Esophagus muscularis mucosa (tissue), 4 donors: ENCODE measurements at regions not wholly inside any gene's neighbourhood (a gene's known extent, or its start where the extent isn't known, plus 50 kb on each side); places are given as distances from the start of the nearest gene placed in this dataset.
"Not testable (repeated sequence)": the region's sequence is repeated elsewhere in the genome, so short reads cannot be mapped to it uniquely, and the experiment has no call there.

Experiments
- DNase-seq: peaks from one replicate; pipeline ENCODE4 v3.0.0-alpha.2; 2017; ENCODE audit errors: extremely low spot score
- H3K27ac ChIP-seq, 4 donors: fragments of 200-600 bp; sonication (generic); replicated peaks in 1 of 4; 1 replicate in 3 of 4; 2 replicates in 1 of 4; pipeline ENCODE4 v1.5.1; 2016 to 2019; ENCODE audit warnings: mild to moderate bottlenecking in 1 of 4
- H3K27me3 ChIP-seq, 4 donors: fragments of 200-600 bp; sonication (generic); one replicate each; pipeline versions ENCODE4 v1.5.1 to v1.6.0; 2016 to 2019
- H3K36me3 ChIP-seq, 4 donors: fragments of 200-600 bp; sonication (generic); one replicate each; pipeline ENCODE4 v1.5.1; 2016 to 2019
- H3K4me1 ChIP-seq, 4 donors: fragments of 200-600 bp; sonication (generic); one replicate each; pipeline ENCODE4 v1.5.1; 2016 to 2019
- H3K4me3 ChIP-seq, 4 donors: fragments of 200-600 bp; sonication (generic); 1 replicate in 2 of 4; 2 replicates in 2 of 4; pipeline ENCODE4 v1.5.1; 2016 to 2019; ENCODE audit warnings: mild to moderate bottlenecking in 4 of 4, moderate library complexity in 1 of 4
- H3K9me3 ChIP-seq, 4 donors: fragments of 200-600 bp; sonication (generic); 1 replicate in 3 of 4; 2 replicates in 1 of 4; pipeline ENCODE4 v1.5.1; 2016 to 2019
- CTCF ChIP-seq, 3 experiments: fragments of 200-600 bp in 2 of 3; fragments of 450-650 bp in 1 of 3; sonication (generic) in 2 of 3; IDR thresholded peaks; one replicate each; pipeline ENCODE4 v1.5.1; 2017 to 2019; ENCODE audit warnings: antibody characterized with exemption in 3 of 3, mild to moderate bottlenecking in 2 of 3, moderate library complexity in 1 of 3
- EP300 ChIP-seq: sonication (generic); formaldehyde crosslinking; IDR thresholded peaks from one replicate; pipeline ENCODE4 v1.6.1; 2017; ENCODE audit warnings: antibody characterized with exemption
- POLR2A ChIP-seq: fragments of 450-650 bp; IDR thresholded peaks from one replicate; pipeline ENCODE4 v1.6.1; 2017; ENCODE audit warnings: antibody characterized with exemption, moderate library complexity, mild to moderate bottlenecking, low read depth
- POLR2AphosphoS5 ChIP-seq, 2 donors: sonication (generic); formaldehyde crosslinking; IDR thresholded peaks; one replicate each; pipeline ENCODE4 v1.6.1; 2017; ENCODE audit warnings: antibody characterized with exemption in 2 of 2
- WGBS: methylation state at CpG from one replicate; pipeline ENCODE4 v1.1.5; 2018; 5-methylcytosine and 5-hydroxymethylcytosine counted together
- intact Hi-C: fragments of 100-400 bp; cut with DNase I; formaldehyde crosslinking; loops from one replicate; pipeline ENCODE4 v1.15.1; 2023

GRCh38 chr20:43404878-43405277 lies 52.8 kb upstream of the SRSF6 start:
- TF ChIP-seq POLR2AphosphoS5 (IDR thresholded peaks at IDR 0.05): no peak
- TF ChIP-seq CTCF (IDR thresholded peaks at IDR 0.05): no peak
- TF ChIP-seq EP300: no peak
- no peak for TF ChIP-seq POLR2A
- DNase-seq: peak; percentile 12
- intact Hi-C loops: no loop called here
- no peaks in the 10 kb centered on the region for H3K36me3 ChIP-seq
- no peaks in the 10 kb centered on the region for H3K4me1 ChIP-seq
- H3K4me3 ChIP-seq: no peak overlapping the region
- H3K9me3 ChIP-seq: peaks cover 0 to 20% (median 6%) of the 10 kb centered on the region in 4 donors
- H3K27me3 ChIP-seq: peaks cover 0 to 19% (median 0%) of the 10 kb centered on the region in 4 donors
- 31% methylated on average over 3 of the region's 3 CpGs for WGBS
- H3K27ac ChIP-seq: no peak overlapping the region

GRCh38 chr20:43400882-43401281 lies 56.8 kb upstream of the SRSF6 start:
- DNase-seq: peak; percentile 19
- WGBS: 84% methylated on average over 6 of the region's 6 CpGs
- intact Hi-C loops: not testable (repeated sequence)

GRCh38 chr20:43398676-43399324 lies 58.9 kb upstream of the SRSF6 start:
- no peak for TF ChIP-seq POLR2A
- no peak for TF ChIP-seq CTCF (IDR thresholded peaks at IDR 0.05)
- no peak for TF ChIP-seq EP300
- TF ChIP-seq POLR2AphosphoS5 (IDR thresholded peaks at IDR 0.05): no peak
- H3K27ac ChIP-seq: no peak overlapping the region
- peaks cover 0 to 3% (median 0%) of the 10 kb centered on the region in 4 donors for H3K9me3 ChIP-seq
- no peak overlapping the region for H3K4me3 ChIP-seq
- peaks cover 0 to 17% (median 0%) of the 10 kb centered on the region in 4 donors for H3K27me3 ChIP-seq
- H3K36me3 ChIP-seq: no peaks in the 10 kb centered on the region
- peak; percentile 78 for DNase-seq
- intact Hi-C loops: no loop called here
- no peaks in the 10 kb centered on the region for H3K4me1 ChIP-seq
- 78% methylated on average over 8 of the region's 8 CpGs for WGBS

More at GRCh38 chr20:43400882-43401281, 56.8 kb upstream of the SRSF6 start:
- not testable (repeated sequence) for H3K4me1 ChIP-seq, H3K4me3 ChIP-seq, H3K9me3 ChIP-seq, H3K27ac ChIP-seq, H3K36me3 ChIP-seq
- H3K27me3 ChIP-seq: peaks cover 0 to 16% (median 0%) of the 10 kb centered on the region in 4 donors

GRCh38 chr20:43397147-43397546 lies 60.5 kb upstream of the SRSF6 start:
- Histone ChIP-seq H3K4me3 (no peak overlapping the region), H3K4me1 (no peaks in the 10 kb centered on the region), H3K27me3 (peaks cover 0 to 31% (median 0%) of the 10 kb centered on the region in 4 donors), H3K9me3 (peaks cover 0 to 8% (median 0%) of the 10 kb centered on the region in 4 donors), H3K27ac (no peak overlapping the region), H3K36me3 (no peaks in the 10 kb centered on the region)
- intact Hi-C loops: no loop called here
- TF ChIP-seq CTCF (IDR thresholded peaks at IDR 0.05) (no peak), EP300 (no peak), POLR2A (no peak), POLR2AphosphoS5 (IDR thresholded peaks at IDR 0.05) (no peak)
- WGBS: 96% methylated on average over 2 of the region's 2 CpGs
- DNase-seq: peak; percentile 7

GRCh38 chr20:43393052-43393451 lies 64.6 kb upstream of the SRSF6 start:
- Histone ChIP-seq H3K36me3 (no peaks in the 10 kb centered on the region), H3K27me3 (peaks cover 0 to 36% (median 0%) of the 10 kb centered on the region in 4 donors), H3K4me3 (no peak overlapping the region), H3K27ac (no peak overlapping the region), H3K9me3 (peaks cover 0 to 8% (median 0%) of the 10 kb centered on the region in 4 donors), H3K4me1 (peaks cover 0 to 17% (median 16%) of the 10 kb centered on the region in 4 donors)
- no peak for TF ChIP-seq CTCF (IDR thresholded peaks at IDR 0.05)
- TF ChIP-seq EP300: no peak
- TF ChIP-seq POLR2A: no peak
- no peak for TF ChIP-seq POLR2AphosphoS5 (IDR thresholded peaks at IDR 0.05)
- intact Hi-C loops: no loop called here
- 80% methylated on average over 3 of the region's 3 CpGs for WGBS
- peak; percentile 64 for DNase-seq
